ENCODE measurements at regions not wholly inside any gene's neighbourhood (a gene's known extent, or its start where the extent isn't known, plus 50 kb on each side); places are given as distances from the start of the nearest gene placed in this dataset.

GRCh38 chr4:52366621-52367020 lies 292.5 kb downstream of the USP46 start:
- DNase-seq (ENCODE audit: low read depth in 2 of 2): no peak
- no peak overlapping the region for H3K4me3 ChIP-seq (replicated peaks in 1 of 2; ENCODE audit: low read depth in 2 of 2, low read length in 2 of 2)
- TF ChIP-seq CTCF (IDR thresholded peaks at IDR 0.05; ENCODE audit: low read depth, low read length): no peak

- no peak overlapping the region for H3K4me3 ChIP-seq (replicated peaks in 1 of 2; ENCODE audit: low read depth in 2 of 2, low read length in 2 of 2)
- no peak for DNase-seq (ENCODE audit: low read depth in 2 of 2)
- TF ChIP-seq CTCF (IDR thresholded peaks at IDR 0.05; ENCODE audit: low read depth, low read length): no peak
These were observed 291.7 kb downstream of the USP46 start for GRCh38 chr4:52367282-52367830.

GRCh38 chr4:52368895-52369294 lies 290.2 kb downstream of the USP46 start:
- no peak overlapping the region for H3K4me3 ChIP-seq (replicated peaks in 1 of 2; ENCODE audit: low read depth in 2 of 2, low read length in 2 of 2)
- TF ChIP-seq CTCF (IDR thresholded peaks at IDR 0.05; ENCODE audit: low read depth, low read length): no peak

GRCh38 chr4:52369649-52370048 lies 289.5 kb downstream of the USP46 start:
- no peak for DNase-seq (ENCODE audit: low read depth in 2 of 2)
- no peak for TF ChIP-seq CTCF (IDR thresholded peaks at IDR 0.05; ENCODE audit: low read depth, low read length)

More at GRCh38 chr4:52368895-52369294, 290.2 kb downstream of the USP46 start:
- DNase-seq (ENCODE audit: low read depth in 2 of 2): no peak

GRCh38 chr4:52370576-52370975 lies 288.5 kb downstream of the USP46 start:
- DNase-seq (ENCODE audit: low read depth in 2 of 2): no peak
- no peak for TF ChIP-seq CTCF (IDR thresholded peaks at IDR 0.05; ENCODE audit: low read depth, low read length)

More at GRCh38 chr4:52369649-52370048, 289.5 kb downstream of the USP46 start:
- H3K4me3 ChIP-seq (replicated peaks in 1 of 2; ENCODE audit: low read depth in 2 of 2, low read length in 2 of 2): no peak overlapping the region

DNA sequence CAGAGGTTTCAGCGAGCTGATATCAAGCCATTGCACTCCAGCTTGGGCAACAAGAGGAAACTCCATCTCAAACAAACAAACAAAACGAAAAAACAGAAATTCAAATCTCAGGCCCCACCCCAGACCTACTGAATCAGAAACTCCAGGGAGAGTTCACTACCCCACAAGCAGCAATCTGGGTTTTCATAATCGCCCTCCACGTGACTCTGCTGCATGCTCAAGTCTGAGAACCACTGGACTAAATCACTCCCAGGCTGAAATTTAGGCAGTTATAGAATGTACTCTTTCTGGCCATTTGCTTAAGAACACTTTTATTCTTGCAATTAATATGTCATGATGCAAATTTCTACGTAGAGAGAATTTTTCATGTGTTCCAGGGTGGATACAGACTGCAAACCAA lies 287.3 kb downstream of the USP46 start:
- TF ChIP-seq CTCF (IDR thresholded peaks at IDR 0.05; ENCODE audit: low read depth, low read length): no peak
- no peak for DNase-seq (ENCODE audit: low read depth in 2 of 2)

More at GRCh38 chr4:52370576-52370975, 288.5 kb downstream of the USP46 start:
- no peak overlapping the region for H3K4me3 ChIP-seq (replicated peaks in 1 of 2; ENCODE audit: low read depth in 2 of 2, low read length in 2 of 2)

GRCh38 chr4:52372269-52372668 lies 286.8 kb downstream of the USP46 start:
- H3K4me3 ChIP-seq (replicated peaks in 1 of 2; ENCODE audit: low read depth in 2 of 2, low read length in 2 of 2): no peak overlapping the region
- no peak for DNase-seq (ENCODE audit: low read depth in 2 of 2)
- no peak for TF ChIP-seq CTCF (IDR thresholded peaks at IDR 0.05; ENCODE audit: low read depth, low read length)

More for the DNA sequence above, 287.3 kb downstream of the USP46 start:
- no peak overlapping the region for H3K4me3 ChIP-seq (replicated peaks in 1 of 2; ENCODE audit: low read depth in 2 of 2, low read length in 2 of 2)
